ENCODE measurements at regions not wholly inside any gene's neighbourhood (a gene's known extent, or its start where the extent isn't known, plus 50 kb on each side); places are given as distances from the start of the nearest gene placed in this dataset.
A peak's percentile ranks its signal among the peaks of the same experiment; 100 is the strongest.

DNA sequence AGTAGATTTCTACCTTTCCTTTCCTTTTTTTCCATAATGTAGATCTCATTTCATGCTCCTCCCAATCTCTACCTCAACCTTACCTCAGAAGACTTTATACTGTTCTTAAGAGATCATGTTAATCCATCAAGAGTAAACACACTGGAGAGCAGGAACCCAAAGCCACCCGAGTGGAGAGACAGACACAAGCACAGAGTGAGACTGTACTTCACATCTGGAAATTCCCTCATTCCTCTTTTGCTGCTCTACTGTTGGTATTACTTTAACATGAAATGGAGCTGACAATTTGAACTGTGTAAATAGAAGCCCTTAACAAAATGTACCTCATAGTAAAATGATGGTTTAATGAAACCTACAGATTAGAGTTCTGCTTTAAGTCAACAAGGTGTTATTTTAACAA lies 105.7 kb upstream of the RASGEF1B start:
- Histone ChIP-seq H4K20me1 (ENCODE audit: control insufficient read depth, extremely low read depth, insufficient read depth, low read length) (no peaks in the 10 kb centered on the region), H3K27me3 (ENCODE audit: control insufficient read depth, insufficient read depth, low read length) (no peaks in the 10 kb centered on the region), H3K9ac (ENCODE audit: insufficient read depth, low read length) (no peak overlapping the region), H3K79me2 (ENCODE audit: control insufficient read depth, insufficient read depth, low read length) (no peaks in the 10 kb centered on the region), H3K36me3 (ENCODE audit: control insufficient read depth, insufficient read depth, low read length) (no peaks in the 10 kb centered on the region), H3K4me2 (ENCODE audit: extremely low read depth, insufficient read depth, low read length) (no peak overlapping the region), H3K27ac (ENCODE audit: insufficient read depth, low read length) (no peak overlapping the region), H3K4me3 (replicated peaks in 1 of 4; ENCODE audit: control extremely low read depth in 1 of 4, insufficient read depth in 1 of 4, low read depth in 3 of 4, low read length in 4 of 4) (no peak overlapping the region), H2AFZ (ENCODE audit: low read length) (no peak overlapping the region), H3K9me3 (ENCODE audit: control insufficient read depth, insufficient read depth, low read depth, low read length) (no peaks in the 10 kb centered on the region), H3K4me1 (ENCODE audit: control insufficient read depth, extremely low read depth, insufficient read depth, low read length) (no peaks in the 10 kb centered on the region)
- no peak for DNase-seq (ENCODE audit: low read depth in 2 of 2)
- TF ChIP-seq EZH2 (IDR thresholded peaks at IDR 0.05; ENCODE audit: low read length, missing control alignments), result no peak

GRCh38 chr4:81574991-81575390 lies 103.3 kb upstream of the RASGEF1B start:
- no peaks in the 10 kb centered on the region for H4K20me1 ChIP-seq (ENCODE audit: control insufficient read depth, extremely low read depth, insufficient read depth, low read length)
- no peak overlapping the region for H3K9ac ChIP-seq (ENCODE audit: insufficient read depth, low read length)
- H3K36me3 ChIP-seq (ENCODE audit: control insufficient read depth, insufficient read depth, low read length), result no peaks in the 10 kb centered on the region
- no peak overlapping the region for H3K4me3 ChIP-seq (replicated peaks in 1 of 4; ENCODE audit: control extremely low read depth in 1 of 4, insufficient read depth in 1 of 4, low read depth in 3 of 4, low read length in 4 of 4)
- no peaks in the 10 kb centered on the region for H3K4me1 ChIP-seq (ENCODE audit: control insufficient read depth, extremely low read depth, insufficient read depth, low read length)
- H3K9me3 ChIP-seq (ENCODE audit: control insufficient read depth, insufficient read depth, low read depth, low read length), result no peaks in the 10 kb centered on the region
- H3K27ac ChIP-seq (ENCODE audit: insufficient read depth, low read length), result no peak overlapping the region
- no peak overlapping the region for H3K4me2 ChIP-seq (ENCODE audit: extremely low read depth, insufficient read depth, low read length)
- TF ChIP-seq CTCF (conservative IDR thresholded peaks at IDR 0.05 in 1 of 2, IDR thresholded peaks at IDR 0.05 in 1 of 2; ENCODE audit: low read depth in 1 of 2, low read length in 2 of 2), result no peak
- no peak for TF ChIP-seq EZH2 (IDR thresholded peaks at IDR 0.05; ENCODE audit: low read length, missing control alignments)
- no peak overlapping the region for H2AFZ ChIP-seq (ENCODE audit: low read length)
- DNase-seq (ENCODE audit: low read depth in 2 of 2), result peak in 1 of 2 donors; percentile 39
- H3K27me3 ChIP-seq (ENCODE audit: control insufficient read depth, insufficient read depth, low read length), result no peaks in the 10 kb centered on the region
- H3K79me2 ChIP-seq (ENCODE audit: control insufficient read depth, insufficient read depth, low read length), result no peaks in the 10 kb centered on the region

- Histone ChIP-seq H3K9me3 (ENCODE audit: control insufficient read depth, insufficient read depth, low read depth, low read length) (no peaks in the 10 kb centered on the region), H3K27me3 (ENCODE audit: control insufficient read depth, insufficient read depth, low read length) (no peaks in the 10 kb centered on the region), H3K79me2 (ENCODE audit: control insufficient read depth, insufficient read depth, low read length) (no peaks in the 10 kb centered on the region), H2AFZ (ENCODE audit: low read length) (no peak overlapping the region), H3K4me3 (replicated peaks in 1 of 4; ENCODE audit: control extremely low read depth in 1 of 4, insufficient read depth in 1 of 4, low read depth in 3 of 4, low read length in 4 of 4) (no peak overlapping the region), H3K4me1 (ENCODE audit: control insufficient read depth, extremely low read depth, insufficient read depth, low read length) (no peaks in the 10 kb centered on the region), H3K27ac (ENCODE audit: insufficient read depth, low read length) (no peak overlapping the region), H3K4me2 (ENCODE audit: extremely low read depth, insufficient read depth, low read length) (no peak overlapping the region), H4K20me1 (ENCODE audit: control insufficient read depth, extremely low read depth, insufficient read depth, low read length) (no peaks in the 10 kb centered on the region), H3K9ac (ENCODE audit: insufficient read depth, low read length) (no peak overlapping the region), H3K36me3 (ENCODE audit: control insufficient read depth, insufficient read depth, low read length) (no peaks in the 10 kb centered on the region)
- no peak for DNase-seq (ENCODE audit: low read depth in 2 of 2)
- TF ChIP-seq EZH2 (IDR thresholded peaks at IDR 0.05; ENCODE audit: low read length, missing control alignments) (no peak), CTCF (conservative IDR thresholded peaks at IDR 0.05 in 1 of 2, IDR thresholded peaks at IDR 0.05 in 1 of 2; ENCODE audit: low read depth in 1 of 2, low read length in 2 of 2) (no peak)
Observed at GRCh38 chr4:81573840-81574239, 102.1 kb upstream of the RASGEF1B start.
